HG02870 (cell line): ENCODE measurements at regions not wholly inside any gene's neighbourhood (a gene's known extent, or its start where the extent isn't known, plus 50 kb on each side); places are given as distances from the start of the nearest gene placed in this dataset.
A peak's percentile ranks its signal among the peaks of the same experiment; 100 is the strongest.

Source experiments
- ATAC-seq: cut with Tn5 transposase; IDR thresholded peaks from one replicate; pipeline ENCODE4 v1.9.1; 2021; ENCODE audit warnings: mild to moderate bottlenecking, moderate library complexity; ENCODE audit not compliant: unreplicated experiment

DNA sequence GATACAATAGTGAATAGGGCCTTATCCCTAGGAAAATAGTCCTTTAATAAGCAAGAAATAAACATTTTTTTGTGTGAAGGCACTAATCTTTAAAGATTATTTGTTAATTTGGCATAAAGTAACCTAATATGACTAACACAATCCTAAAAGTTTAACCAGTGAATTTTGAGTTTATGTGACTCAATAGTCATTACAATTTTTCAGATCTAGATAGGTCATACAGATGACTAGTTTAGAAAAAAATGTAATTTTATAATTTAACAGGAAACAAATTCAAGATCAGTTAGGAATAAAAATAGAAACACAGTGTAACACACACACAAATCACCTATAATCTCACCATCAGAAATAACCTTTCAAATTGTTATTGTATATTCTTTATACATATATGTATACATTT lies 620.7 kb upstream of the ALCAM start:
- no peak for ATAC-seq

DNA sequence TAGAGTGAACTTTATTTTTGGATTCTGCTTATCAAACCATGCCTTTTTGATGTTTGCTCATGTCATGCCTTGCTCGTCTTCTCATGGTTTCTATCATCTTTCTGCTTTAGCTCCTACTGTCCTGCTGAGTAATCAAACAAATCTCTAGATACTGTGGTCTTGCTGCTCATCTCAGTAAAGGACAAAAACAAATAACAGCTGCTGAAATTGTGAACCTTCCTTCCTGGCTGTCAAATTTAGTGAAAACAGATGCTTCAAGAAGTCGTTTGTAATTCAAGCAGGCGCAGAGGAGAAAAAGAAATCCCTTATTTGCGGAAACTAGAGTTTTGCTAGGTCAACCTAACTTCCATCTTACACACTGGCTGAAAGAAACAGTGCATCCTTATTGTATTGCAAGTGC lies 616.1 kb upstream of the ALCAM start:
- ATAC-seq, result no peak

DNA sequence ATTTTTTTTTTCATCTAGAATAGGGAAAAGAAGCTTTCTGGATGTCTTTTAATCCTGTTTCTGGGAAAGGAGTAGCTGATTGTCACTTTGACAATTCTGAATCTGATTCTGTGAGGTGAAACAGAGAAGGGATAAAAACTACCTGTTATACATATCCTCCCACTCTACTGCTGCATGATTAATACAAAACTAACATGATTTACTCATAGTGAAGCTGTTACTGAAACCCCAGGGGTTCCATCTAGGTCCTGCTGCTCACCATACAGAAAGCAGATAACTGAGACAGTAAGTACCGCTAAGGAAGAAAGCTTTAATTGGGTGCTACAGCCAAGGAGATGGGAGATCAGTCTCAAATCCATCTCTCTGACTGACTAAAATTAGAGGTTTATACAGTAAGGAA lies 610.9 kb upstream of the ALCAM start:
- peak; percentile 100 for ATAC-seq

DNA sequence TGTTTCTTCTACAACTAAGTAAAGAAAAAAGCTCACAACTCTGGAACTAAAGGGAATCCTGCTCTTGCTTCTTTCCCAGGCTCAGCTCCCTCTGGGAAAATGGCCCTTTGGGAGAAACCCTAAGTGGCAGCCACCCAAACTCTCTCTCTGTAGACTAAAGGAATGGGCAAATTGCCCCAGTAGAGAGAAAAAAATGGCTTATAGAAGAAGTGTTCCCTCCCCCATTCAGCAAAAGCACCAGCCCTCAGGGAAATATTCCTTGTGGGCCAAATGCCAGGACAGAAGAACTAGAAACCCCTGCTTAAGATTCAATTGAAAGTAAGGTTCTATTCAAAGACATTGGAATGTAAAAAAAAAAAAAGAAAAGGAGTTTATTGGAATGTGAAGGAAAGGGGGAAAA lies 603.7 kb upstream of the ALCAM start:
- ATAC-seq, result no peak

DNA sequence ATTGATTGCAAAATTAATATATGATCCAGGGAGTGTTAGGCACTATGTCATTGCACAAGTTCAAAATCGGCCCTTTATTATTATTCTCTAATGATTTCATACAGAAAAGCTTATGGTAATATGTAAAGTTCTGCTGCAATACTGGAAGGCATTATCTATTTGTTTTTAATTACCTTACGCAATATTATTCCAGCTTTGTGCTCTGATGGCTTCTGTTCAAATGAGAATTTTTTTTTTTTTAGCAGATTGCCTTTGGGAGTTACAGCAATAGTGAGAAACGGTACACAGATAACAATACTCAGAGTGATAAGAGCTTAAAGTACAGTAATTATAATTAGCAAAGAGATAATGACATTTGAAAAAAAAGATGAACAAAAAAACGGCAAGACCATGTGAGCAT lies 602.2 kb upstream of the ALCAM start:
- no peak for ATAC-seq

DNA sequence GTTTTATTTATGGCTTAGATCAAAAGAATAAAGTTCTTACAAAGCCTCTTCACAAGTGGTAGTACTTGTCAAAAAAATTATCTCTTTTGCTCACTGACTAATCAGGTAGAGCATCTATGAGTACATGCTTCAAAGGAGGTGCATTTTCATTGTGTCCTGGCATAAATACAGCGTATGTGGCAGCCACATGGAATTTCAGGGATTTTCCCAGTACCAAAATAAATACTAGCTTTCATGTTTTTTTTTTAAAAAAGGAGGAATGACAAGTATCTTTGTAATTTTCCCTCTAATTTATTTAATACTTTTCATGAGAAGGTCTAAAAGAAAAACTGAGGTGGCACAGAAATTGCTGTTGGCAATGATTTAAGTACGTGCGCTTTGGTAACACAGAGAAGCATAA lies 597.8 kb upstream of the ALCAM start:
- ATAC-seq, result no peak

DNA sequence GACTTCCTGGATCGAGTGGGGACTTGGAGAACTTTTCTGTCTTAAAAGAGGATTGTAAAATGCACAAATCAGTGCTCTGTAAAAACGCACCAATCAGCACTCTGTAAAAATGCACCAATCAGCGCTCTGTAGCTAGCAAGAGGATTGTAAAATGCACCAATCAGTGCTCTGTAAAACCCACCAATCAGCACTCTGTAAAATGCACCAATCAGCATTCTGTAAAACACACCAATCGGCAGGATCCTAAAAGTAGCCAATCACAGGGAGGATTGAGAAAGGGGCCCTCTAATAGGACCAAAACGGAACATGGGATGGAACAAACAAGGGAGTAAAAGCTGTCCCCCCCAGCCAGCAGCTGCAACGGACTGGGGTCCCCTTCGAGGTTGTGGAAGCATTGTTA lies 587.4 kb upstream of the ALCAM start:
- ATAC-seq, result no peak

DNA sequence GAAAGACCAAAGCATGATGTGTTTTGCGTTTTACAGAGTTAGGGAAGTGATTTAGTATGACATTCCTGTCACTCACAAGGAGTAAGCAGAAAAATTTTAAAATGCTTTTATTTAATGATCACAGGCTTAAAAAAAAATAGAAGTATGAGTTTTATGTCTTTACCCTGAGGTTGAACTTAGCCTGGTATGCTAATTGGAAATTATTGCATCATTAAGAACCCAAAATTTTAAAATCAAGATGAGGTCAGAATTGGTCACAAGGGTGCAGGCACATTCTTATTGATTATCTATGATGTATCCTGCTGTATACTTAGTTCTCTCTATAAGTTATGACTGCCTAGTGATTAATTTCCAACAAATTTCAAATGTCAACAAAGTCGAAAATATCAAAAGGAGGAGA lies 585.6 kb upstream of the ALCAM start:
- ATAC-seq, result no peak

DNA sequence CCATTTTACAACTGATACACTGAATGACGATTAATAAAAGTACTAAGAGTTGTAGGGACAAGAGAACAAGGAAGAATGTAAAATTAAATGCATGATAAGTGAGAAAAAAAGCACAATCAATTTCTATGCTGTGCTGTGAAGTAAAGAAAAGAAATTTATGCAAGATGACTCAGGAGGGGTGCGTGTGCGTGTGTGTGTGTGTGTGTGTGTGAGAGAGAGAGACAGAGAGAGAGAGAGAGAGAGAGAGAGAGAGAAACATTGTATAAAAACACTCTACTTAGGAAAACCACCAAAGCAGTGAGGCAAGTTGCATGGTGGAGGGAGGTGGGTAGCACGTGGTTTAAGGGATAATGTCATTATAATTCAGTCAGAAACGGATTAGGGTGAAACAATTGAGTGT lies 580.8 kb upstream of the ALCAM start:
- no peak for ATAC-seq

DNA sequence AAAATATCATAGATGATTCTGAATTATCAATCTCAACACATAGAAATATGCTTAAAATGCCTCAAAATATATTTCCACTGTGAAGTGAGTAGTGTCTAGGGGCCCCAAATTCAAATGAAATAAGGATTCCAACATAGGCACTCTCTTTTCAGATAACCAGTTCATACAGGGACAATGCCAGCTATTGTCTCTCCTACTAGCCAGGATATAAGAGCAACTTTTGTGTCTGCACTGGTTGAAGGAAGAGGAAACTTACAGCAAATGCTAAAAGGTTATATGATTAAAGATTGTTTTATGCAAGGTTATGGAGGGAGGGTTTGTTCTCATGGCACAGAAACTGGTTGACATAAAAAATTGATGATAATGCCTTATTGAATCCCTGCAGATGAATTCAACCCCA lies 579.4 kb upstream of the ALCAM start:
- no peak for ATAC-seq

DNA sequence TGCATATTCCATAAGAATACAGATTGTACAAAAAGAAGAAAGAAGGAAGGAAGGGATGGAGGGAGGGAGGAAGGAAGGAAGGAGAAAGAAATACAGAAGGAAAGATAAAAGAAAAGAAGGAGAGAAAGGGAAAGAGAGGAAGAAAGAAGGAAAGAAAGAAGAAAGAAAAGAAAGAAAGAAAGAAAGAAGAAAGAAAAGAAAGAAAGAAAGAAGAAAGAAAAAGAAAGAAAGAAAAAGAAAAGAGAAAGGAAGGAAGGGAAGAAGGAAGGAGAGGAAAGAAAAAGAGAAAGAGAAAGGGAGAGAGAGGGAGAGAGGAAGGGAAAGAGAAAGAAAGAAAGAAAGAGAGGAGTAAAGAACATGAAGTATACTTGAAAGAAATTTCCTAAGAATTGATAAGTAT lies 577.9 kb upstream of the ALCAM start:
- no peak for ATAC-seq

DNA sequence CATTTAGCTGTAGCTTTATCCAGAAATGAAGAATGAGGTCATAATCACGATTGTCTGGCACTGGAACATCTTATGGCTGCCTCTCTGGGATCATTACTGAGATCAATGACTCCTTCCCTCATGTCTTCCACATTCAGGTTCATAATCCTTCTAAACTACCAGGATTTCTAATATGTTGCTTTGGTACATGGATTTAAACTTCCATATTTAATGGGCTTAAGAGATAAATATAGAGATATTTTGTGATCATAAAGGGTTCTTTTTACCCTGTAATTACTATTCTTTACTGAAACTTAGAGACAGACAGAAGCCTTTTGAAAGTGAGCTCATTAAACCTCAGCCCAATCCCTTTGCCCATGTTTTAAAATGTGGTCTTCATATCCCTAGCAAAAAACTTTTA lies 575.4 kb upstream of the ALCAM start:
- no peak for ATAC-seq

DNA sequence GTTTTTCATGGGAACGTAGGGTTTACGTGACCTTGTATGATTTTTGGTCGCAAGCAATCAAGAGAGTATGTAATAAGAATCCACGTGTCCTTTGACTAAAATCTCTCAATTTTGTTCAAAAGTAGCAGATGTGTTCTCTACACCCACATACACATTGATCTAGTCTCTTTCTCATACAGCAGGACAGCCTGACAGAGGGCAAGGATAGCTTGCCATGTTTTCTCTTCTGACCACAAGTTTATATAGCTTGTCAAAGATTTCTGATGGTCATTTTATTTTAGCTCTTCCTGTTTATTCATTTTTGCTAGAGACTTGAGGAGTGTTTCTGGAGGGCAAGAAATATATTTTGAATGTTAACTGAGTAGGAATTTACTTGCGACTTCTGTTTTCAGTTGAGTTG lies 570.2 kb upstream of the ALCAM start:
- ATAC-seq, result no peak

DNA sequence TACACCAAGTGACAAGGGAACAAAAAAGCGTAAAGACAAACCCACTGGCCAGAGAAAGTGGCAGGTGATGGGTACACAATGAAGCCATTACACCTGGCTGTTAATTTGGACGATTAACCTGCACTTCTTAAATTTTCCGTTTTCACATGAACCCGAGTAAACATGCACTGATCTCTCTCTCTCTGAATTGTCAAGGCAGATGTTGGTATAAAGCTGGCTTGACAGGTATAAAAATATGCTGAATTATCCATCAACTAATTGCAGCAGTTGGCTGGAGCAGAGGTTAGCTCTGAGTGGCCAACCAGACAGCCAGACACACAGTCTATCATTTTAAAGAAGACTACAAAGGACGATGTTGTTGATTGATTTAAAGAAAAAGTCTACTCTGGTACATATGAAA lies 561.7 kb upstream of the ALCAM start:
- no peak for ATAC-seq

DNA sequence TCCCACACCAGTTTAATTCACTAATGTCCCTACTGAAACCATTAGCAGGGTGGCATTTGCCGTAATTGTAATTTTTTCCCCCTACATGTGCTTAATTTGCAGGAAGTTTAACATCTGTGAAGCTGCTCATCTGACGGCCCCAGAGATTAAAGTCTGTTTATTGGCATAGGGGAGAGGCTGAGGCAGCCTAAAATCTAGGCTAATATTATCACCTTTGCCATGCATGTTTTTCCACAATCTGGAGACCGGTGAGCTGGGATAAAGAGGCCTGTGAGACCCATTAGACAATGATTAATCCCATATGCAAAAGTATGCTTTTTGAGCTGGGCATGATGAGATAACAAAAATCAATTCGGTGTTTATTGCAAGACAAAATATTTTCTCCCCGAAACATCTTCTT lies 561.2 kb upstream of the ALCAM start:
- ATAC-seq, result no peak

DNA sequence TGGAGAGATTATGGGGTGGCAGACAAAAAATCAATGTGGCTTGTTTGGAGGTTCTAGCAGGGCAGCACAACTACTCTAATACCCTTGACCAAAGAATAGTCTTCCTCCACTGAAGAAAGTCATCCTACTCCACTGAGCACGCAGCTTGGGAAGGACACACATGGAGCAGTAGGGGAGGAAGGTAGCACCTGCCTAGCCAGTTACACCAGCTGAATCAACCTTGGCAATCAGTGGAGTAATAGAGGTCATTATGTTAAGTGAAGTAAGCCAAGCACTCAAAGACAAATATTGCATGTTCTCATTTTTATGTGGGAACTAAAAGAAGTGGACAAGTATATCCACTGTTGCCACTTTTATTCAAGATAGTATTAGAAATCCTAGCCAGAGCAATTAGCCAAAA lies 555.8 kb upstream of the ALCAM start:
- no peak for ATAC-seq

DNA sequence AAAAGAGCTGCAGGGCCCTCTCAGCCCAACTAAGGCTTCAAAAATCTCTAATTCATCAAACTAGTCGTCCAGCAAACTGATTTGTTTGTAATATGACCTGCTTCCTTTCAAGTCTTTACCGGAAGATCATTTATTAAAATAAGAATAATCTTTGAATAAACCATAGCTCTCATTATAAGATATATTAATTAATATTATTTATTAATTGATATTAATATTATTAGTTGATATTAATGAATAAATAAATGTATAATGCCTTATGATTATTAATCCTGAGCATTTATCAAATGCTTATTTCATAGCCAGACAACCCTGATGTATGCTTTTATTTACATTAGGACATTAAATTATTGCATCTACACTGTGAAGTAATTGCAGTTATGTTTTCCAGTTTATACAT lies 550.7 kb upstream of the ALCAM start:
- ATAC-seq, result no peak

DNA sequence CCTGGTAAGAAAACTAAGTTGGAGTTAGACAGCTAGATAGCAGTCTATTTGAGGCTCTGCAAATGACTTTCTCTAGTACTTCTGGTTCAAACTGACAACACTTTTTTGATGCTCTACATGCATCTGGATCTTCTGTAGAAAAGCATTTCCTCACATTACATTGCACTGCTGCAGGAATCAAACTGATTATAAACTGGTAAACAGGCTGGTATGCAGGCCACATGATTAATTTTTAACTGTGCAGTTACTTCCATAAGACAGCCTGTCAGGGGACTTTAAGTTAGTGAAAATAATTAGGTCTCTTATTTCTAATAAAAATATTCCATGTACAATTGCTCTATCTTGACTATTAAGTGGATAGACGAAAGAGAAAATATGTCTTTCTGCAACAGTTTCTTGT lies 550.0 kb upstream of the ALCAM start:
- ATAC-seq, result no peak

DNA sequence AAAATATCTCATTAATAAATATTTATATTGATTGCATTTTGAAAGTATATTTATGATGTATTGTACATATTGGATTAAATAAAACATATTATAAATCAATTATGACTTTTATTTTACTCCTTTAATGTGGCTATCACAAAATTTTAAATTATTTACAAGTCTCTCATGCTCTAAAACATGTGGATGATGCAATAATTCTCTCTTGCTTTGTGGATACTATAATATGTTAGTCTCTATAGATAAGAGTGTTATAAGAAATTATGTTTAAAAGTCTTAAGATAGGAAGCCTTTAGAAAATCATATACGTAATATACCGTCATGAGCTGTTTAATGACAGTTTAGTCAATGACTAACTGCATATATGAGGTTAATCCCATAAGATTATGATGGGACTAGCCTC lies 547.4 kb upstream of the ALCAM start:
- no peak for ATAC-seq

DNA sequence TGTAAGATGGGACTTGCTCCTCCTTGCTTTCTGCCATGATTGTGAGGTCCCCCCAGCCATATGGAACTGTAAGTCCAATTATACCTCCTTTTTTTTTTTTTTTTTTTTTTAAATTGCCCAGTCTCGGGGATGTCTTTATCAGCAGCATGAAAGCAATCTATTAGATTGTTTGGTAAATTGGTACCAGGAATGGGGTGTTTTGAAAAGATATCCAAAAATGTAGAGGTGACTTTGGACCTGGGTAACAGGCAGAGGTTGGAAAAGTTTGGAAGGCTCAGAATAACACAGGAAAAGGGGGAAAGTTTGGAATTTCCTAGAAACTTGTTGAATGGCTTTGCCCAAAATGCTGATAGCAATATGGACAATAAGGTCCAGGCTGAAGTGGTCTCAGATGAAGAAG lies 545.8 kb upstream of the ALCAM start:
- ATAC-seq, result no peak

DNA sequence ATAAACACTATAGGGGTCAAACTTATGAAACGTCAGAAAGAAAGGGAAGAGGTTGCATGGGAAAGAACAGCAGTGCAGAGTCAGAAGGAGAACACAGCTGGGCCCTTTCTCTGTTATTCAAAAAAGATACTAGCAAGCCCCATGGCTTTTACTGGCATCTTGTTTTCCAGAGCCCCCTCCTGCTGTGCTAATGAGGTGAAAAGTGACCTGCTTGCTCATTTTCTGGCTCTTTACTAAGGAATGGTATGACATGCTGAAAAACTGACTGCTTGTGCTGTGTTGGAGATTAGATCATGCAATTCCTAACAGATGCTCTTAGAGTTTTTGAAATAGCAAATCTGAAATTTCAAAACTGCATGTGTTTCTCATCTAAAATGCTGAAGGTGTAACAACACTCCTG lies 541.6 kb upstream of the ALCAM start:
- ATAC-seq, result no peak

DNA sequence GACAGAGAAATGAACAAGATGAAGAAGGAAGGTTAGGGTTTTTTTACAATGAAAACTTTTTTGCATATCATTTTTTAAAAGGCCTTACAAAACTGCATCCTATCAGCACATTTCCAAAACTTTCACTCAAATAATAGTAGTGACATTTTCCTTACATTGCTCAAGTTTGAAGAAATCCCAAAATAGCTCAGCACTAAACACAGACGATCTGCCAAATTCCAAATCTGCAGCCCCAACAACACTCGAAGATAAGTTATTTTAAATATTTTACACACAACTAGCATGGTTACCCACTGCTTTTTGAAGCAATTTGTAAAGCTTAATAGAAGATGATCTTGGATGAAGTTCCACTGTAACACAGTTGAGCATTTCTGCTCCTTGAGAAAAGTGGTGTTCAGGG lies 535.6 kb upstream of the ALCAM start:
- no peak for ATAC-seq

DNA sequence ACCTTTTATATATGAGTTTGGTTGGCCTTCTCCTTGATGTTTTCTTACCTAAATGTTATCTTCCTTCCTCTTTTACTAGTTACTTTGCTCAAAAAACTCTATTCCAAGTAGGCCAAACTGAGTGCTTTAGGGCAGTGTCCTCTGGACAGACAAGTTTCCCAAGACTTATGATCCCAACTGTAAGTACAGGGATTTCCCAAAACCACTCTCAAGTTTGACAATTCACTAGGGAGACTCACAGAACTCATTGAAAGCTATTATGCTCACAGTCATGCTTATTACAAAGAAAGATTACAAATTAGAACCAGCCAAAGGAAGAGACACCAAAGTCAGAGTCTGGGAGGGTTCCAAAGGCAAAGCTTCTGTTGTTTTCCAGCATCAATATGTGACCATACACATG lies 534.2 kb upstream of the ALCAM start:
- no peak for ATAC-seq

DNA sequence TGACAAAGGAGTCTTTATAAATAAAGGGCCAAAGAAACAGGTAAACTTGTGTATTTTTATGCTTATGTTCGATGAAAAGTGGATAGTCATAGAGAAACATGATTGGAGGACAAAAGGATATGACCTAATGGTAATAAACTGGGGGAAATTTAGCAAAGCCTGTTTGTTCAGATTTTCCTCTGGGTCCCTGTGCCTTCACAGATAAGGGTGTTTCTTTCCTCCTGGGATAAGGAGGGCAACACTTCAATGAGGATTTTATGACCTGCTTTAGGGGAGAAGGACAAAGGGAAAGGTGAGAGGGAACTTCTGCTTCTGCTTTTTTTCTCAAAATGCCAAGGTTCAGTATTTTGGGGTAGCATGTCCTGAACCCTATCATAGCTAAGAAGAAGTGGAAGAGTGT lies 531.3 kb upstream of the ALCAM start:
- ATAC-seq, result no peak
